HL-60 (cell line): ENCODE measurements at regions not wholly inside any gene's neighbourhood (a gene's known extent, or its start where the extent isn't known, plus 50 kb on each side); places are given as distances from the start of the nearest gene placed in this dataset.

Experiments
- GABPA ChIP-seq: IDR thresholded peaks from 2 replicates; pipeline ENCODE4 v1.6.1; 2012; ENCODE audit warnings: low read depth
- POLR2AphosphoS5 ChIP-seq: IDR thresholded peaks from 2 replicates; pipeline ENCODE4 v1.6.1; 2012; ENCODE audit warnings: low read depth
- TF ChIP-seq, protein P1 (sequence below): IDR thresholded peaks from one replicate; pipeline ENCODE4 v1.5.1; 2011; ENCODE audit warnings: low read length, control low read depth, inconsistent platforms; ENCODE audit not compliant: insufficient read depth
- TF ChIP-seq, protein P2 (sequence below): IDR thresholded peaks from 2 replicates; pipeline ENCODE4 v1.6.1; 2012; ENCODE audit warnings: low read depth; ENCODE audit not compliant: insufficient replicate concordance

DNA sequence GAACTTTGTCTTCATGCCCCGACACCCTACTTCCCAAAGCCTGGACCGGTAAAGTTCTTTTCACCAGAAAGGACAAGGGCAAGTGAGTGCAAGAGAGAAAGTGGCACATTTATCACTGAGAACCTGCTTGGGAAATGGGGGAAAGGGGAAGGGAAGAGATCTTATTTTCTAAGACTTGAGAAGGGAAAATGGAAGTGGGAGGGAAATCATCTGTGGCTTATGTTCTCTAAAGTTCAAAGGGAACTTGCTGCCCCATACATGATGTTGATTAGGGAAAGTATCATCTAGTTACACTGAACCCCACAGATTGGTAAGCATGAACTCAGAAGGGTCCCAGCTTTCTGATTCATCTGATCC lies 199.5 kb upstream of the LPP start:
- TF ChIP-seq, protein P1, sequence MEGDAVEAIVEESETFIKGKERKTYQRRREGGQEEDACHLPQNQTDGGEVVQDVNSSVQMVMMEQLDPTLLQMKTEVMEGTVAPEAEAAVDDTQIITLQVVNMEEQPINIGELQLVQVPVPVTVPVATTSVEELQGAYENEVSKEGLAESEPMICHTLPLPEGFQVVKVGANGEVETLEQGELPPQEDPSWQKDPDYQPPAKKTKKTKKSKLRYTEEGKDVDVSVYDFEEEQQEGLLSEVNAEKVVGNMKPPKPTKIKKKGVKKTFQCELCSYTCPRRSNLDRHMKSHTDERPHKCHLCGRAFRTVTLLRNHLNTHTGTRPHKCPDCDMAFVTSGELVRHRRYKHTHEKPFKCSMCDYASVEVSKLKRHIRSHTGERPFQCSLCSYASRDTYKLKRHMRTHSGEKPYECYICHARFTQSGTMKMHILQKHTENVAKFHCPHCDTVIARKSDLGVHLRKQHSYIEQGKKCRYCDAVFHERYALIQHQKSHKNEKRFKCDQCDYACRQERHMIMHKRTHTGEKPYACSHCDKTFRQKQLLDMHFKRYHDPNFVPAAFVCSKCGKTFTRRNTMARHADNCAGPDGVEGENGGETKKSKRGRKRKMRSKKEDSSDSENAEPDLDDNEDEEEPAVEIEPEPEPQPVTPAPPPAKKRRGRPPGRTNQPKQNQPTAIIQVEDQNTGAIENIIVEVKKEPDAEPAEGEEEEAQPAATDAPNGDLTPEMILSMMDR = no peak
- no peak for TF ChIP-seq GABPA
- no peak for TF ChIP-seq POLR2AphosphoS5
- TF ChIP-seq, protein P2, sequence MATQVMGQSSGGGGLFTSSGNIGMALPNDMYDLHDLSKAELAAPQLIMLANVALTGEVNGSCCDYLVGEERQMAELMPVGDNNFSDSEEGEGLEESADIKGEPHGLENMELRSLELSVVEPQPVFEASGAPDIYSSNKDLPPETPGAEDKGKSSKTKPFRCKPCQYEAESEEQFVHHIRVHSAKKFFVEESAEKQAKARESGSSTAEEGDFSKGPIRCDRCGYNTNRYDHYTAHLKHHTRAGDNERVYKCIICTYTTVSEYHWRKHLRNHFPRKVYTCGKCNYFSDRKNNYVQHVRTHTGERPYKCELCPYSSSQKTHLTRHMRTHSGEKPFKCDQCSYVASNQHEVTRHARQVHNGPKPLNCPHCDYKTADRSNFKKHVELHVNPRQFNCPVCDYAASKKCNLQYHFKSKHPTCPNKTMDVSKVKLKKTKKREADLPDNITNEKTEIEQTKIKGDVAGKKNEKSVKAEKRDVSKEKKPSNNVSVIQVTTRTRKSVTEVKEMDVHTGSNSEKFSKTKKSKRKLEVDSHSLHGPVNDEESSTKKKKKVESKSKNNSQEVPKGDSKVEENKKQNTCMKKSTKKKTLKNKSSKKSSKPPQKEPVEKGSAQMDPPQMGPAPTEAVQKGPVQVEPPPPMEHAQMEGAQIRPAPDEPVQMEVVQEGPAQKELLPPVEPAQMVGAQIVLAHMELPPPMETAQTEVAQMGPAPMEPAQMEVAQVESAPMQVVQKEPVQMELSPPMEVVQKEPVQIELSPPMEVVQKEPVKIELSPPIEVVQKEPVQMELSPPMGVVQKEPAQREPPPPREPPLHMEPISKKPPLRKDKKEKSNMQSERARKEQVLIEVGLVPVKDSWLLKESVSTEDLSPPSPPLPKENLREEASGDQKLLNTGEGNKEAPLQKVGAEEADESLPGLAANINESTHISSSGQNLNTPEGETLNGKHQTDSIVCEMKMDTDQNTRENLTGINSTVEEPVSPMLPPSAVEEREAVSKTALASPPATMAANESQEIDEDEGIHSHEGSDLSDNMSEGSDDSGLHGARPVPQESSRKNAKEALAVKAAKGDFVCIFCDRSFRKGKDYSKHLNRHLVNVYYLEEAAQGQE = no peak
